Progenitor cell of endocrine pancreas (in vitro differentiated cells): ENCODE measurements at regions not wholly inside any gene's neighbourhood (a gene's known extent, or its start where the extent isn't known, plus 50 kb on each side); places are given as distances from the start of the nearest gene placed in this dataset.

Source experiments
- DNase-seq: peaks from one replicate; pipeline ENCODE4 v3.0.0; 2021; ENCODE audit warnings: low spot score; ENCODE audit not compliant: unreplicated experiment
- H3K27ac Mint-ChIP-seq: 2 replicates; pipeline ENCODE4 v1.8.0; 2021; ENCODE audit warnings: mild to moderate bottlenecking, moderate library complexity, mixed read lengths
- H3K27me3 Mint-ChIP-seq: 2 replicates; pipeline ENCODE4 v1.8.0; 2021; ENCODE audit warnings: mixed read lengths
- H3K36me3 Mint-ChIP-seq: 2 replicates; pipeline ENCODE4 v1.8.0; 2022; ENCODE audit warnings: mixed read lengths; ENCODE audit not compliant: insufficient read depth
- H3K4me1 Mint-ChIP-seq: 2 replicates; pipeline ENCODE4 v1.8.0; 2021; ENCODE audit warnings: low read depth, mixed read lengths
- H3K4me3 Mint-ChIP-seq: 2 replicates; pipeline ENCODE4 v1.8.0; 2021; ENCODE audit warnings: low read depth, mild to moderate bottlenecking, moderate library complexity, mixed read lengths
- H3K9me3 Mint-ChIP-seq: 2 replicates; pipeline ENCODE4 v1.8.0; 2021; ENCODE audit warnings: low read depth, mixed read lengths
- TF ChIP-seq, protein P1 (sequence below): fragments of 200-600 bp; sonication (generic); IDR thresholded peaks from one replicate; pipeline ENCODE4 v1.5.0; 2021; ENCODE audit warnings: antibody characterized with exemption, mild to moderate bottlenecking; ENCODE audit not compliant: unreplicated experiment

DNA sequence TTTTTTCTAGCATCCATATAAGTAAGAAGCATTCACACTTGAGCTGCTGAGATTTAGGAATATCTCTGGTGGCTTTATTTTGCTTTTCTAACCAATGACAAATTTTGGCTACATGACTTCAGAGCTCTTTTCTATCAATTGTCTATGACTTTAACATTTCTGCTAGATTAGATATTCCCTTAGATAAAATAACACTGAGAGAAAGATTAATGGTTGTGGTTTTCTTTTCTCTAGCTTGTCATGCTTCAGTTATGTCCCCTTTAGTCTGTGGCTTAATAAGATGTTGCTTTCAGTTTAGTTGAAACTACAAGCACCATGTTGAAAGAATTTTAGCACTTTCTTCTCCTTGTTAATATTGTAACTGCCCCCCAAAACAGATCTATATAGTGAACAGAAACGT lies 665.6 kb upstream of the CCDC54 start:
- peaks cover 12% of the 10 kb centered on the region for H3K9me3 Mint-ChIP-seq
- H3K4me3 Mint-ChIP-seq = no peak overlapping the region
- TF ChIP-seq, protein P1, sequence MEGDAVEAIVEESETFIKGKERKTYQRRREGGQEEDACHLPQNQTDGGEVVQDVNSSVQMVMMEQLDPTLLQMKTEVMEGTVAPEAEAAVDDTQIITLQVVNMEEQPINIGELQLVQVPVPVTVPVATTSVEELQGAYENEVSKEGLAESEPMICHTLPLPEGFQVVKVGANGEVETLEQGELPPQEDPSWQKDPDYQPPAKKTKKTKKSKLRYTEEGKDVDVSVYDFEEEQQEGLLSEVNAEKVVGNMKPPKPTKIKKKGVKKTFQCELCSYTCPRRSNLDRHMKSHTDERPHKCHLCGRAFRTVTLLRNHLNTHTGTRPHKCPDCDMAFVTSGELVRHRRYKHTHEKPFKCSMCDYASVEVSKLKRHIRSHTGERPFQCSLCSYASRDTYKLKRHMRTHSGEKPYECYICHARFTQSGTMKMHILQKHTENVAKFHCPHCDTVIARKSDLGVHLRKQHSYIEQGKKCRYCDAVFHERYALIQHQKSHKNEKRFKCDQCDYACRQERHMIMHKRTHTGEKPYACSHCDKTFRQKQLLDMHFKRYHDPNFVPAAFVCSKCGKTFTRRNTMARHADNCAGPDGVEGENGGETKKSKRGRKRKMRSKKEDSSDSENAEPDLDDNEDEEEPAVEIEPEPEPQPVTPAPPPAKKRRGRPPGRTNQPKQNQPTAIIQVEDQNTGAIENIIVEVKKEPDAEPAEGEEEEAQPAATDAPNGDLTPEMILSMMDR = no peak
- H3K4me1 Mint-ChIP-seq = peaks cover 7% of the 10 kb centered on the region
- no peaks in the 10 kb centered on the region for H3K36me3 Mint-ChIP-seq
- no peak overlapping the region for H3K27ac Mint-ChIP-seq
- DNase-seq = no peak
- H3K27me3 Mint-ChIP-seq = no peaks in the 10 kb centered on the region

DNA sequence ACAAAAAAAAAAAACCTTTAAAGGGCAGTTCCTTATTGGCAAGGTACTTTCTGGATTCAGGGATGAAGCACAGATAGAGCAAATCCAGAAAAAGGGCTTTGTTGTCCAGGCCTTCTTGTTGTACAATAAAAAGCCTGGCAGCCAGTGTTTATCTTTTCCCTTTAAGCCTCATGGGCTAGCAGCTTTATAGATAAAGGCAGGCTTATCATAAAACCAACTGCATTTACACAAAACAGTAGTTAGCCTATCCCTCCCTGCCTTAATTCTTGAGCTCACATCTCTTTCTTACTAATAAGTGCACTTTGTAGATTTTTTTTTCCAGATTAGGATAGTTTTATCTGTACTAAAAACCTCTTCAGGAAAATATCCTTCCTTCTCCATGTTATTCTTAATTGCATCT lies 662.8 kb upstream of the CCDC54 start:
- H3K36me3 Mint-ChIP-seq = no peaks in the 10 kb centered on the region
- H3K27me3 Mint-ChIP-seq = no peaks in the 10 kb centered on the region
- TF ChIP-seq, protein P1 = no peak
- peaks cover 10% of the 10 kb centered on the region for H3K9me3 Mint-ChIP-seq
- DNase-seq = no peak
- H3K4me1 Mint-ChIP-seq = peaks cover 7% of the 10 kb centered on the region
- no peak overlapping the region for H3K27ac Mint-ChIP-seq
- H3K4me3 Mint-ChIP-seq = no peak overlapping the region

DNA sequence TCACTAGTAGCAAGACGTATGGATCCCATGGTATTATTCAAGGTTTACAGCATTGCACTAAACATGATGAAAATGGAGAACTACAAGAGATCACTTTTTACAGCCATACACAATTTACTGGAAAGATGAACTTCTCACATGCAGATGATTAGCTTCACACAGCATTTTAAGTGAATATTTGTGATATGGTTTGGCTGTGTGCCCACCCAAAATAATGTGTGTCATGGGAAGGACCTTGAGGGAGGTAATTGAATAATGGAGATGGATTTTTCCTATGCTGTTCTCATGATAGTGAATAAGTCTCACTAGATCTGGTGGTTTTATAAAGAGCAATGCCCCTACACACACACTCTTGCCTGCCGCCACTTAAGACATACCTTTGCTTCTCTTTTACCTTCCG lies 662.0 kb upstream of the CCDC54 start:
- no peak overlapping the region for H3K27ac Mint-ChIP-seq
- TF ChIP-seq, protein P1 = no peak
- H3K27me3 Mint-ChIP-seq = no peaks in the 10 kb centered on the region
- peaks cover 9% of the 10 kb centered on the region for H3K9me3 Mint-ChIP-seq
- no peak overlapping the region for H3K4me3 Mint-ChIP-seq
- H3K4me1 Mint-ChIP-seq = peaks cover 7% of the 10 kb centered on the region
- DNase-seq = no peak
- no peaks in the 10 kb centered on the region for H3K36me3 Mint-ChIP-seq

DNA sequence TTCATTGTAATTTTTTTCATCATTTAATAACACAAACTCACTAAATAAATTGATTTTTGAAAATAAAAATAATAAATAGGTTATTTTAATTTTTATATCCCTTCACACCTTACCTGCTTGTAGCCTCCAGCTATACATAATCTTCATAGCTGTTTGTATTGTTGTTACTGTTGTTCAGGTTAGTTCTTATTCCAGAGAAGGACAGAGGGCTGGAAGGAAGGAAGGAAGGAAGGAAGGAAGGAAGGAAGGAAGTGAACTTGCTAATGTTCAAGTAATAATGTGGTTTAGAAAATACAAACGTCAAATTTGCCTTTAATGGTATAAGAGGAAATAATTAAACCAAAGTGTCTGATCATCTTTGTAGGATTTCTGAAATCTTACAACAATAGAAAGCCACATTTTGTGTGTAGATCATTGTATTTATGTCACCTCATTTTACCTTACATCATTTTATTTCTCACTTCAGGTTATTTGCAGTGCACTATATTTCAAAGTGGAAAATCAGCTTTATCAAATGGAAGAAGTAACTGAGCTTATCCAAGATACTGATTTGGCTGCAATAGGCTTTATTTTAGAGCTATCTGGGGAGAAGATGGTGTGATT lies 660.0 kb upstream of the CCDC54 start:
- H3K27ac Mint-ChIP-seq = no peak overlapping the region
- H3K4me3 Mint-ChIP-seq = no peak overlapping the region
- peaks cover 9% of the 10 kb centered on the region for H3K9me3 Mint-ChIP-seq
- no peaks in the 10 kb centered on the region for H3K36me3 Mint-ChIP-seq
- TF ChIP-seq, protein P1 = no peak
- H3K27me3 Mint-ChIP-seq = no peaks in the 10 kb centered on the region
- peaks cover 2% of the 10 kb centered on the region for H3K4me1 Mint-ChIP-seq
- DNase-seq = no peak

DNA sequence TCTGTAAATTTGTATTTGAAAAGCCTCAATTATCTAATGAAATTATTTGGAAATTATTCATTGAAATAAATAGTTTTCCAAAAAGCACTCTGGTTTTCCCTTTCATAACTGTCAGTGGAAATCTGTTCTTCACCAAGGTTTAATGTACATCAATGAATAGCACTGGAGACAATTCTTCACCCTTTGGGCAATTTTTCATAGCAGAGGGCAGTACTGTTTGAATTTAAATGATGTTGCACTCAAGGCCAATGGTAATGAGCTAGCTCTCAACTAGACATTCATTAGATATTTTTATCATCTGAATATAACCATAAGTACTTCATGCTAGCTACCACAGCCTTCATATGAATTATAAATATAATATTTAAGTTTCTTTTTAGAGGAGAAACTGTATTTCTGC lies 658.2 kb upstream of the CCDC54 start:
- H3K27ac Mint-ChIP-seq = no peak overlapping the region
- H3K27me3 Mint-ChIP-seq = no peaks in the 10 kb centered on the region

More for the DNA sequence above, 658.2 kb upstream of the CCDC54 start:
- DNase-seq = no peak
- Mint-ChIP-seq H3K4me3 (no peak overlapping the region), H3K4me1 (peaks cover 2% of the 10 kb centered on the region), H3K9me3 (peaks cover 9% of the 10 kb centered on the region), H3K36me3 (no peaks in the 10 kb centered on the region)
- TF ChIP-seq, protein P1 = no peak
